Epidermal melanocyte (primary cell): ENCODE measurements at regions not wholly inside any gene's neighbourhood (a gene's known extent, or its start where the extent isn't known, plus 50 kb on each side); places are given as distances from the start of the nearest gene placed in this dataset.
A peak's percentile ranks its signal among the peaks of the same experiment; 100 is the strongest.

ENCODE experiments used
- DNase-seq: peaks from one replicate; pipeline ENCODE4 v3.0.0; 2011; ENCODE audit warnings: low spot score; ENCODE audit not compliant: insufficient read length

- DNase-seq: no peak
Measured at GRCh38 chr14:54207476-54208462, 189.0 kb upstream of the CDKN3 start.

- no peak for DNase-seq
Measured at GRCh38 chr14:54208751-54209150, 188.1 kb upstream of the CDKN3 start.

DNA sequence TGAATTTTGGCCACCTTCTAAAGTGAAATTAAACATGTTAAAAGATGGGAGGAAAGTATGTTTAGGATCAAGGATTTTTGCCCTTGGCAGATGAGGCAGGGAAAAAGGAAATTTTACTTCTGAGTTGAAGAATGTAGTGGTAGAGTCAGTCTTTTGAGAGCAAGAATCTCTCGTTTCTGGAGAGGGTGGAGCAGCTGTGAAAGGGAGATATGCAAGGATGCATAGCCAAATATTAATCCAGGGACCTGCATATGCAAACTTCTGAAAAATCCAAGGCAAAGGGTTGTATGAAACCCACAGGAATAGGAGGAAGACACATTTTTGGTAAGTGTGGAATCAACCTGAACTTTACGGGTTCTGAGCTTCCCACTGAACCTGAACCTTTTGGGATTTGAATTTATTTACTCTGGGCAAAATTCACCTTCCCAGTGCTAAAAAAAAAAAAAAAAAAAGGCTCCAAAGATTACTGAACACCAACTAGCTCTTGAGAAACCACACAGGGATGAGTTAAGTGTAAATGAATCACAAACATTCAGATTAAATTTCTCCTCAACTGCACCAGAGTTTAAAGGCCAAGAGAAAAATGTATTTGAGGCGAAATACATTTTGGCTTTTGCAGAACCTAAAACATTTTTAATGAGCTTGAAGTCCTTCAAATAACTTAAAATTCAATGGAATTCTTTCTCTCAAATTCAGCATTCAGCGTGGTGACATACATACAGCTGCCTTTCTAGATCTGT is 187.1 kb upstream of the CDKN3 start:
- DNase-seq: no peak

- DNase-seq: peak; percentile 23
Measured at GRCh38 chr14:54211551-54212308, 185.1 kb upstream of the CDKN3 start.

- DNase-seq: no peak
Measured at GRCh38 chr14:54213536-54213935, 183.3 kb upstream of the CDKN3 start.

DNA sequence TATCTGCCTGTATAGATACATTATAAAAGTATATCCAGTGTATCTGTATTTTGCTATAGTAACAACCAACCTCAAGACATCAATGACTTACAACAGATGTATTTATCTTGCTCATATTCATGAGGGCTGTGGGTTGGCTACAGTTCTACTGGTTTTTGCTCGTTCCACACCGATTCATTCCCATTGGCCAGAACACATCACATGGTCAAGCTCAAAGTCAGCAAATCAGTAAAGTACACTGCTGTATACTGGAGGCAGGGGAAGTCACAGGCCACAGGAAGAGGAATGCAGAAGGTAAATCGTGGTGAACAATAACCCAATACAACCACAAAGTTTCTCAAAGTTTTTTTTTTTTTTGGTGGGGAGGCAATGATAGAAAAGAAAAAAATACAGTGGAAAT is 180.0 kb upstream of the CDKN3 start:
- DNase-seq: no peak

- DNase-seq: no peak
Measured at GRCh38 chr14:54219261-54220070, 177.3 kb upstream of the CDKN3 start.

GRCh38 chr14:54220071-54220703 is 176.6 kb upstream of the CDKN3 start:
- DNase-seq: no peak

GRCh38 chr14:54220704-54221431 is 175.9 kb upstream of the CDKN3 start:
- no peak for DNase-seq

DNA sequence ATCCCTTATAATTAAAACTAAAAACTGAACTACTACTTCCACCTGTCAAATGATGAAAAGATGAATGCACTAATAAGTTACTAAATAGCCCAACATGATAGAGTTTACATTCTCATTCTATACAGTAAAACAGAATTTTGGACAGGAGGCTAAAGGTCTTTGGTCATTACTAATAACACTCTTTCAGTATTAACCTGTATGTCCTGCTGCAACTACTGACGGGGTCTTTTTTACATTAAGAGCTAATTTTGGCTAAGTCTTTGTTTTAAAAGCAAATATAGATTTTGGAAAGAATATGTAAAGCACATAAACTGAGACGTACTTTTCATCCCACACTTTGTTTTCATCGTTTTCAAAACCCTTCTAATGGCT is 175.4 kb upstream of the CDKN3 start:
- no peak for DNase-seq

- DNase-seq: no peak
Measured at GRCh38 chr14:54221971-54222370, 174.8 kb upstream of the CDKN3 start.

- no peak for DNase-seq
Measured at GRCh38 chr14:54223831-54224402, 172.9 kb upstream of the CDKN3 start.

DNA sequence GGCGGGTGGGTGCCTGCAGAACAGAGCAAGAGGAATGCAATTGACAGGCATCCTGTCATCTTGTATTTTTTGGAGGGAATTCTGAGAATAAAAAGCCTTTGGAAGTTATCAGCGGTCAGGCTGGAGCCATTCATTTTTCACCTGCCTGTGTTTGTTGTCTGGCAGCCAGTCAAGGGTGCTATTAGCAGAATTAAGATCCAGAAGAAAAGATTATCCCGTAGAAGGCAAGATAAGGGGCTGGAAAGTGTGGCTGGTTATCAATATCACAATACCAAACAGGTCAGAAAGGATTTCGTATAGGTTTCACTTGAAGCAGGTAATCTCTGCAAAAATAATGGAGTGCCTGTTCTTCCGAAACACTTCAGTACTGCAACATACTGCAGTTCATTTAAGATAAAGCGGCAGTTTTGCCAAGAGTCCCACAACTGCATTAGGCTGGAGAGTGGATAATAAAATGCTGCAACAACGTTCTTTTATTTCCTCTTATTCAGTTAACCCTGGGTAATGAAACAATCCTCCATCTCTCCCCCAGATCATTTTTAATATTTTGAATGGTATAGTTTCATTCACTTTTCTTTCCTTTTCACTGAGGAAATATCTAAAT is 171.2 kb upstream of the CDKN3 start:
- no peak for DNase-seq

- no peak for DNase-seq
Measured at GRCh38 chr14:54226103-54226502, 170.7 kb upstream of the CDKN3 start.

DNA sequence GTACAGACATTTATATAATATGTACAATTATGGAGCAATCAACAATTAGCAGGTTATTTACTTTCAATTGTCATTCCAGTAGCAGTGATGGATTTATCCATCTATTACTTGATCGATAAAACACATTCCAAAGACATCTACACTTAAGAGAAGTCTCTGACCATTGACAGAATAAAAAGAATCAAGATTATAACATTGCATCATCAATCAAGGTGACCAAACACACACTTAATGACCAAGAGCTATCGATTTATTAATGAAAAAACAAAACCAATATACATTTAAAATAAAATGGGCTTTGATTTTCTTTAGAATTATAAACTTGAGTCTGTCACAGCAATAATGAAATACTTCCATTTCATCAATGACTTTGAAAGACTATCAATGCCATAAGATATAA is 170.2 kb upstream of the CDKN3 start:
- no peak for DNase-seq

DNA sequence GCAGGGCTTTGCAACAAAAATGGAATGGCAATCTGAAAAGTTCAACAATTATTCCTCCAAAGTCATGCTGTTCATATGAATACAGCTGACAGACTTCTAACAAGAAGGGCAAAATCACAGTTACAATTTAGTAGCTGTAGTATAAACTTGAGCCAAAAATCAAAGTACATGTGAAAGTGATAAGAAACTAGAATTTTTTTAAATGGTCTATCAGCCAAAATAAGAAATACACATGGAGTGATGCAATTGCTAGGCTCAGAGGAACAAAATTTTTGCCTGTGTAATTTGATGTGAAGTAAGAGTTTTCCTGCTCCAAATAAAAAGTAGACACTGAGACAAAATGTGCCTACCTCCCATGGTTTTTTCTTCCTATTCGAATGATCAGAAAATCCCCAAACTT is 167.7 kb upstream of the CDKN3 start:
- DNase-seq: no peak

GRCh38 chr14:54230645-54231044 is 166.2 kb upstream of the CDKN3 start:
- no peak for DNase-seq

GRCh38 chr14:54232735-54233134 is 164.1 kb upstream of the CDKN3 start:
- DNase-seq: no peak

DNA sequence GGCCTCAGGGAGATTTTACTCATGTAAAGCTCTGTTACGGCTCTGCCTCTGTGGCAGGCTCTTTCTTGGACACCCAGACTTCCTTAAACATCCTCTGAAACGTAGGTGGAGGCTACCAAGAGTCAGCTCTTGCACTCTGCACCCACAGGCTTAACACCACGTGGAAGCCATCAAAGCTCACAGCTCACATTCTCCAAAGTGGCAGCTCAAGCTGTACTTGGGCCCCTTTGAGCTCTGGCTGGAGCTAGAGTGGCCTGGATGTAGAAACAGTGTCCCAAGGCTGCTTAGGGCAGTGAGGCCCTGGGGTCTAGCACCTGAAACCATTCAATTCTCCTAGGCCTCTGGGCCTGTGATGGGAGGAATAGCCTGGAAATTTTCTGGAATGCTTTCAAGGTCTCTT is 155.3 kb upstream of the CDKN3 start:
- DNase-seq: no peak
